Smooth muscle cell (in vitro differentiated cells): ENCODE measurements at regions not wholly inside any gene's neighbourhood (a gene's known extent, or its start where the extent isn't known, plus 50 kb on each side); places are given as distances from the start of the nearest gene placed in this dataset.

Source experiments
- DNase-seq: peaks from one replicate; lab custom pipeline; 2025; ENCODE audit not compliant: unreplicated experiment; lab: John Stamatoyannopoulos, UW
- H2AFZ ChIP-seq: fragments of 200-600 bp; sonication (generic); 2 replicates; pipeline ENCODE4 v1.6.0; 2016; ENCODE audit warnings: antibody characterized with exemption, low read depth, mild to moderate bottlenecking
- H3F3A ChIP-seq: fragments of 200-600 bp; sonication (generic); 2 replicates; pipeline ENCODE4 v1.6.0; 2017; ENCODE audit warnings: antibody characterized with exemption, low read depth
- H3K27ac ChIP-seq: fragments of 200-600 bp; sonication (generic); 2 replicates; pipeline ENCODE4 v1.5.1; 2016; ENCODE audit warnings: low read depth, mild to moderate bottlenecking
- H3K27me3 ChIP-seq: fragments of 200-600 bp; sonication (generic); 2 replicates; pipeline ENCODE4 v1.6.1; 2016; ENCODE audit warnings: low read depth, mild to moderate bottlenecking
- H3K36me3 ChIP-seq: fragments of 200-600 bp; sonication (generic); 2 replicates; pipeline ENCODE4 v1.5.1; 2016; ENCODE audit warnings: low read depth
- H3K4me1 ChIP-seq: fragments of 200-600 bp; sonication (generic); 2 replicates; pipeline ENCODE4 v1.5.1; 2016; ENCODE audit warnings: low read depth
- H3K4me2 ChIP-seq: fragments of 200-600 bp; sonication (generic); 2 replicates; pipeline ENCODE4 v1.6.0; 2016; ENCODE audit warnings: mild to moderate bottlenecking
- H3K4me3 ChIP-seq: fragments of 200-600 bp; sonication (generic); 2 replicates; pipeline ENCODE4 v1.5.1; 2016; ENCODE audit warnings: mild to moderate bottlenecking
- H3K79me2 ChIP-seq: fragments of 200-600 bp; sonication (generic); 2 replicates; pipeline ENCODE4 v1.6.0; 2016; ENCODE audit warnings: low read depth, mild to moderate bottlenecking
- H3K9ac ChIP-seq: fragments of 200-600 bp; sonication (generic); 2 replicates; pipeline ENCODE4 v1.6.0; 2016; ENCODE audit warnings: low read depth
- H3K9me3 ChIP-seq: fragments of 200-600 bp; sonication (generic); replicated peaks from 2 replicates; pipeline ENCODE4 v1.5.1; 2016; ENCODE audit warnings: low read depth
- H4K20me1 ChIP-seq: fragments of 200-600 bp; sonication (generic); 2 replicates; pipeline ENCODE4 v1.6.0; 2016; ENCODE audit warnings: low read depth
- WGBS: methylation state at CpG from one replicate; pipeline ENCODE4 v1.1.7; 2016; ENCODE audit warnings: low lambda C conversion rate; 5-methylcytosine and 5-hydroxymethylcytosine counted together
- TF ChIP-seq, protein P1 (sequence below): fragments of 200-600 bp; sonication (generic); IDR thresholded peaks from 2 replicates; pipeline ENCODE4 v1.5.1; 2017; ENCODE audit warnings: borderline replicate concordance, mild to moderate bottlenecking, antibody characterized with exemption; ENCODE audit not compliant: insufficient read depth, poor library complexity, severe bottlenecking

- Histone ChIP-seq H3K4me2 (peak overlapping the region; percentile 51), H3F3A (no peaks in the 10 kb centered on the region), H3K27ac (no peak overlapping the region), H3K4me3 (no peak overlapping the region), H3K9ac (no peak overlapping the region), H3K79me2 (no peaks in the 10 kb centered on the region), H4K20me1 (no peaks in the 10 kb centered on the region), H3K9me3 (no peaks in the 10 kb centered on the region), H3K36me3 (no peaks in the 10 kb centered on the region), H2AFZ (no peak overlapping the region), H3K27me3 (no peaks in the 10 kb centered on the region), H3K4me1 (no peaks in the 10 kb centered on the region)
- no peak for DNase-seq
- 53% methylated on average over 27 of the region's 27 CpGs for WGBS
- TF ChIP-seq, protein P1, sequence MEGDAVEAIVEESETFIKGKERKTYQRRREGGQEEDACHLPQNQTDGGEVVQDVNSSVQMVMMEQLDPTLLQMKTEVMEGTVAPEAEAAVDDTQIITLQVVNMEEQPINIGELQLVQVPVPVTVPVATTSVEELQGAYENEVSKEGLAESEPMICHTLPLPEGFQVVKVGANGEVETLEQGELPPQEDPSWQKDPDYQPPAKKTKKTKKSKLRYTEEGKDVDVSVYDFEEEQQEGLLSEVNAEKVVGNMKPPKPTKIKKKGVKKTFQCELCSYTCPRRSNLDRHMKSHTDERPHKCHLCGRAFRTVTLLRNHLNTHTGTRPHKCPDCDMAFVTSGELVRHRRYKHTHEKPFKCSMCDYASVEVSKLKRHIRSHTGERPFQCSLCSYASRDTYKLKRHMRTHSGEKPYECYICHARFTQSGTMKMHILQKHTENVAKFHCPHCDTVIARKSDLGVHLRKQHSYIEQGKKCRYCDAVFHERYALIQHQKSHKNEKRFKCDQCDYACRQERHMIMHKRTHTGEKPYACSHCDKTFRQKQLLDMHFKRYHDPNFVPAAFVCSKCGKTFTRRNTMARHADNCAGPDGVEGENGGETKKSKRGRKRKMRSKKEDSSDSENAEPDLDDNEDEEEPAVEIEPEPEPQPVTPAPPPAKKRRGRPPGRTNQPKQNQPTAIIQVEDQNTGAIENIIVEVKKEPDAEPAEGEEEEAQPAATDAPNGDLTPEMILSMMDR = no peak
Observed at GRCh38 chr20:62543470-62544302, 67.9 kb upstream of the GATA5 start.

GRCh38 chr20:62544505-62545055 lies 68.8 kb upstream of the GATA5 start:
- no peaks in the 10 kb centered on the region for H3K4me1 ChIP-seq
- WGBS = 96% methylated on average over 9 of the region's 9 CpGs
- no peaks in the 10 kb centered on the region for H3K27me3 ChIP-seq
- H3K79me2 ChIP-seq = no peaks in the 10 kb centered on the region
- no peaks in the 10 kb centered on the region for H3K36me3 ChIP-seq
- no peak overlapping the region for H3K27ac ChIP-seq
- no peak overlapping the region for H3K4me2 ChIP-seq
- no peak overlapping the region for H3K4me3 ChIP-seq
- no peaks in the 10 kb centered on the region for H3F3A ChIP-seq
- no peak overlapping the region for H3K9ac ChIP-seq
- no peaks in the 10 kb centered on the region for H3K9me3 ChIP-seq
- no peak for DNase-seq
- TF ChIP-seq, protein P1 = no peak
- H4K20me1 ChIP-seq = no peaks in the 10 kb centered on the region
- H2AFZ ChIP-seq = no peak overlapping the region

DNA sequence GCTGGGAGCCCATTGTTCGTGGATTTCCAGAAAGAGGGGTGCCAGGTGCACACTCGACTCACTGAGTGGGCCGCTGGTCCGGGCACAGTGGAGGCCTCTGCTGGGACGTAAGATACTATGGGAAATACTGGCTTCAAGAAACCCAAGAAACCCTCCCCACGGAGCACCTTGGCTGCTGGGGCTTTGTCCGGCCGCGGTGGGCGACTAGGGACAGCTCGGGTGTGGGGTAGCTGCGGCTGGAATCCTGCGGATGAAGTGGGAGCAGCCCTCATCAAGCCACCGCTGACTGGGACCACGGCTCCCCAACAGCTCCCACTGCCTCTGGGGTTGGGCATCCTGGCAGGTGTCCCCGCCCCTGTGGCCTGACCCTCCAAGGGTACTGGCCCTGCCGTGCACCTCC lies 69.5 kb upstream of the GATA5 start:
- Histone ChIP-seq H3K27me3 (no peaks in the 10 kb centered on the region), H2AFZ (no peak overlapping the region)
- TF ChIP-seq, protein P1 = no peak

More for the DNA sequence above, 69.5 kb upstream of the GATA5 start:
- Histone ChIP-seq H3K9me3 (no peaks in the 10 kb centered on the region), H3K9ac (no peak overlapping the region), H3K4me1 (no peaks in the 10 kb centered on the region), H3K36me3 (no peaks in the 10 kb centered on the region), H3K27ac (no peak overlapping the region), H3K79me2 (no peaks in the 10 kb centered on the region), H3F3A (no peaks in the 10 kb centered on the region), H3K4me3 (no peak overlapping the region), H4K20me1 (no peaks in the 10 kb centered on the region), H3K4me2 (no peak overlapping the region)
- 95% methylated on average over 14 of the region's 17 CpGs for WGBS
- no peak for DNase-seq
